Daoy (cell line): ENCODE measurements at regions not wholly inside any gene's neighbourhood (a gene's known extent, or its start where the extent isn't known, plus 50 kb on each side); places are given as distances from the start of the nearest gene placed in this dataset.

Source experiments
- DNase-seq: peaks from one replicate; pipeline ENCODE4 v3.0.0-alpha.2; 2015; ENCODE audit warnings: low read depth

GRCh38 chr12:66851134-66851533, 172.3 kb upstream of the GRIP1 start:
- no peak for DNase-seq

GRCh38 chr12:66852091-66852490, 173.2 kb upstream of the GRIP1 start:
- DNase-seq = no peak

GRCh38 chr12:66852765-66853164, 173.9 kb upstream of the GRIP1 start:
- DNase-seq = no peak

GRCh38 chr12:66859751-66860440, 181.0 kb upstream of the GRIP1 start:
- no peak for DNase-seq

GRCh38 chr12:66860752-66861750, 182.2 kb upstream of the GRIP1 start:
- peak; percentile 59 for DNase-seq

GRCh38 chr12:66862356-66862985, 183.6 kb upstream of the GRIP1 start:
- DNase-seq = no peak

- DNase-seq = no peak
These were observed 184.4 kb upstream of the GRIP1 start for GRCh38 chr12:66863276-66863675.

- no peak for DNase-seq
These were observed 199.0 kb upstream of the GRIP1 start for GRCh38 chr12:66877925-66878324.

GRCh38 chr12:66879409-66879808, 200.5 kb upstream of the GRIP1 start:
- no peak for DNase-seq

GRCh38 chr12:66881386-66881785, 202.5 kb upstream of the GRIP1 start:
- DNase-seq = no peak

GRCh38 chr12:66884091-66884490, 205.2 kb upstream of the GRIP1 start:
- no peak for DNase-seq

GRCh38 chr12:66885115-66885875, 206.4 kb upstream of the GRIP1 start:
- DNase-seq = no peak

GRCh38 chr12:66896797-66897196, 217.9 kb upstream of the GRIP1 start:
- no peak for DNase-seq

- DNase-seq = no peak
These were observed 220.0 kb upstream of the GRIP1 start for GRCh38 chr12:66898700-66899469.

GRCh38 chr12:66899588-66899987, 220.7 kb upstream of the GRIP1 start:
- no peak for DNase-seq

GRCh38 chr12:66900616-66901015, 221.7 kb upstream of the GRIP1 start:
- DNase-seq = peak; percentile 17

GRCh38 chr12:66901138-66901932, 222.5 kb upstream of the GRIP1 start:
- DNase-seq = no peak

GRCh38 chr12:66902020-66902419, 223.1 kb upstream of the GRIP1 start:
- no peak for DNase-seq

GRCh38 chr12:66903782-66904396, 225.0 kb upstream of the GRIP1 start:
- DNase-seq = no peak

GRCh38 chr12:66905201-66905600, 226.3 kb upstream of the GRIP1 start:
- DNase-seq = no peak
